ENCODE measurements at regions not wholly inside any gene's neighbourhood (a gene's known extent, or its start where the extent isn't known, plus 50 kb on each side); places are given as distances from the start of the nearest gene placed in this dataset.

GRCh38 chr6:56708810-56709597, 66.3 kb upstream of the DST start:
- peak; percentile 73 for TF ChIP-seq CTCF (IDR thresholded peaks at IDR 0.05; ENCODE audit: poor library complexity)
- TF ChIP-seq EZH2 (IDR thresholded peaks at IDR 0.05; ENCODE audit: borderline replicate concordance): no peak
- no peak for TF ChIP-seq EZH2phosphoT487 (IDR thresholded peaks at IDR 0.05; ENCODE audit: low read depth, severe bottlenecking, unreplicated experiment)
